Breast epithelium (tissue), 3 donors: ENCODE measurements at regions not wholly inside any gene's neighbourhood (a gene's known extent, or its start where the extent isn't known, plus 50 kb on each side); places are given as distances from the start of the nearest gene placed in this dataset.

Experiments used
- POLR2A ChIP-seq: fragments of 450-650 bp; IDR thresholded peaks from one replicate; pipeline ENCODE4 v1.6.1; 2016; ENCODE audit warnings: antibody characterized with exemption, mild to moderate bottlenecking, moderate library complexity
- POLR2AphosphoS5 ChIP-seq, 3 donors: sonication (generic); formaldehyde crosslinking; IDR thresholded peaks; one replicate each; pipeline ENCODE4 v1.6.1; 2017; ENCODE audit warnings: antibody characterized with exemption in 3 of 3

DNA sequence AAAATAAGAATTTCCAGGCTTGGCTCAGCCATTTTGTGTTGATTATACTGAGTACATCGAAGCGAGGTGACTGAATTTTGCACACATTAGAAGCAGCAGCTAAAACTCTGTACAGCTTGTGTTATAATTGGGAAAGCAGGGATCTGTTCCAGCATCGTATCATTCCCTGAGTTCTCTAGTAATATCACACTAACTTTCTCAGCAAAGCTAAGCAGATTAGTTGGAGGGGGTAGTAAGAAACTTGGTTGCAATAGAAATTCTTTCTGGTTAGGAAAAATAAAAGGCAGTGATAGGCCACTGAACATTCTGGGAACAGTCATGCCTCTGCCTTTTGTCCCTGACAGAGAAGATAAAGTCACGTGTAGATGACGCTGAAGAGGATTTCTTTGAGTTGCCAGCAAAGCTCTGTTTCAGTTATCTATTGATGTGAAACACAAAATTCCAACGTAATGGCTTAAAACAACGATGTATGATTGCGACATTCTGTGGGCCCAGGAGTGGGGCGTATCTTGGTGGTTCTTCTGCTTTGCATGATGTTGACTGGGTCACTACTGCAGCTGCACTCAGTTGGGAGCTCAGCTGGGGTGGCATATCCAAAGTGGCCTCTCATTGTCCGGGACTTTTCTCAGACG is 202.1 kb upstream of the MEX3C start:
- no peak for TF ChIP-seq POLR2A
- TF ChIP-seq POLR2AphosphoS5 (IDR thresholded peaks at IDR 0.05): no peak
